HT-29 (cell line): ENCODE measurements at regions not wholly inside any gene's neighbourhood (a gene's known extent, or its start where the extent isn't known, plus 50 kb on each side); places are given as distances from the start of the nearest gene placed in this dataset.

ENCODE experiments used
- DNase-seq: peaks from one replicate; pipeline ENCODE4 v3.0.0-alpha.2; 2015; ENCODE audit warnings: low spot score

DNA sequence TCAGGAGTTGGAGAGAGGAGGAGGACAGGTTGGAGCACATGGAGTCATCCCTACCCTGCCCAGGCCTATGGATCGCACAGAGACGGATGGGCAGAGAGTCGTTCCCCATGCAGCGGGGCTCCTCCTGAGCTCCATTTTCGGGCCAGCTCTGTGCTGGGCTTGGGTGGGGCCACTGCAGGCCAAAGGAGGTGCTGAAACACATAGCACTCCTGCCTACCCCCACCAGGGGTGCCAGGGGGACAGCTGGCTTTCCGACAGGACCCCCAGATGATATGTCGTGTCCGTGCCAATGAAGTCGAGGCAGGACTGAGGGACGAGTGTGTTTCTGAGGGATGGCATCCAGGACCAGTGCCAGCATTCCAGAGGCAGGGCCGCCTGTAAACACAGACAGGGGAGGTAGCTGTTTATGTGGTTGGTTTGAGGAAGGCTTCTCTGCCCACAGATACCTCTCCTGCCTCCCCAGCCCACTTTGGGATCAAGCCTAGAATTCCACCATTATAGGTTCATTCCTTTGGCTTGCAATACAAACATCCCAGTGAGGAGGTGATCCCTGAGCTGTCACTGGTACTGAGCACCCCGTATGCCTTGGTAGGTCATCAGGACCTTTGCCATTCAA, 116.6 kb downstream of the GLI2 start:
- no peak for DNase-seq

DNA sequence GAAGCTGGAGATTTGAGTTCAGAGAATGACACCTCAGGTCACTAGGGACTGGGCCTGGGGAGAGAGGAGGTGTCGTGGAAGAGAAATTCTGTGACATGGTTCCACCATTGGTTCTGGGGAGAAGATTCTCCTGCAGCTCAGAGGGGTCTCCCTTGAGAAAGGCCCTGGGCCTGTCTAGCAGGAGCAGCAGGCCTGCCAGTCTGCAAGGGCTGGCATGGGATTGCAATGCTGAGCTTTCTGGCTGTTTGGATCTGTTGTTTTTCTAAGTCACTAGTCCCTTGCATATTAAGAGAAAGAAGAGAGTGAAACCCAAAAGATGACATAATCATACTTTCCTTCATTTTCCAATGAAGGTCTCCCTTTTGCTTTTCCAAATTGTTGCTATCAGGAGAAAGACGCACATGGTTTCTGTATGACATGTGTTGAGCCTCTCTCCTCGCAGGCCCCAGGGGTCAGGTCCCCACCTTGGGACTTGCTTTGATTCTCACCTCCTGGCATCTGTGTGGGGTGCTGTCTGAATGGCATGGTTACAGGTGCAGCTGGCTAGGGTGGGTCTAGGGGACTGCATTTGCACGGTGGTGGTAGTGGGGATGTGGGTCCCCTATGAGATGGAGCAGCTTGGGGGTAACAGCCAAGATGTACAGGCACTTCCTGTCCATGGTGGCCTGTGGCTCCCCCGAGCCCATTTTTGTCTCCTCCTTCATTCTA, 117.8 kb downstream of the GLI2 start:
- DNase-seq, result no peak

DNA sequence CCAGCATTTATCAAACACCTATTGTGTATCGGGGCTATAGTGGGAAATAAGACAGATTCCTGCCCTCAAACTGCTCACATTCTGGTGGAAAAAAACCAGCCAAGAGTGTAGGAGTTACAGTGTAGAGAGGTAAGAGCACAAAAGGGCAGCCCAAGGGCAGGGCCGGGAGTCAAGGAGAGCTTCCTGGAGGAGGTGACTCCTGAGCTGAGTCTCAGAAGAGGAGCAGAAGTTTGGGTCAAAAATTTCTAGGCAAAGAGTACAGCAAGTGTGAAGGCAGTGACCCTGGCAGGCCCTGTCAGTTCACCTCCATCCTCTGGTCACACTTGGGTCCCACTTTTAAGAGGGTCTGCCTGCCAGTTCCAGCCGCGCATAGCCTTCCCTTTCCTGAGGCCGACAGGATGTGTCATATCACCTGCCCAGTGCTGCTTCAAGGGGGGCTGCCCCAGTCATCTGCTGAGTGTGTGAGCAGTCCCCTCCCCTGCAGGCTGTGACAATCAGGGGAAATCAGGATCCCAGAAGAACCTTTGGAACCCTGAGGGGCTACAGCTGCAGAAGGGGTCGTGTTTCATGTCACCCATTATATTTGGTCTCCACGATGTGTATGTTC, 118.4 kb downstream of the GLI2 start:
- no peak for DNase-seq

DNA sequence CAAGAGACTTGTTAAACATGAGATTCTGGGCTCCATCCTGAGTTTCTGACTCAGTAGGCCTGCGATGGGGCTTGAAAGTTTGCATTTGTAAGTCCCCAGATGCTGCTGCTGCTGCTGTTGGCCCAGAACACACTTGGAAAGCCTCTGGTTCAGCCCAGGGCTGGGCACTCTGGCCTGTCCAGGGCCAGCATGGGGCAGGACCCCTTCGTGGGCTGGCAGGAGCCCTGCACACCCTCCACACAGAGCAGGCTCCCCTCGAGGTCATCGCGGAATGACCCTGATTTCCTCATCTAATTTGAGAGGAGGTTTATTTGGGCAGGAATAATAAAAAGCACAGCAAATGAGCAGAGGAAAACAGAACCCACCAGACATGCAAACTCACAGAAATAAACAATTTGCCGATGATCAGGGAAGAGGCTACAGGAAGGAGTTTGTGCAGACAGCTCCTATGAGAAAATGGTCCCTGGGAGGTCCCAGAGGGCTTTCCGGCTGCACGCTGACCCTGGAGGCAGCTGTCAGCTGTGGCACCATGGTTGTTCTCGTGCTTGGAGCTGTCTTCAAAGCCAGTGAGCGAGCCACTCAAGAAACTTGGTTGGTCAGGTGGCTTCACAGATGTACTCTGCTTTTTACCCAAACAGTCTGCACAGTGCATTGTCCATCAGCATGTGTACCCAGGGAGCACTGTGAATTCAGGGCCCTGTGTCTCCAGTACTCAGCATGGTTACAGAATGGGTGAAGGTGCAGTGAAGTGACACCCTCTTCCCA, 119.3 kb downstream of the GLI2 start:
- no peak for DNase-seq

DNA sequence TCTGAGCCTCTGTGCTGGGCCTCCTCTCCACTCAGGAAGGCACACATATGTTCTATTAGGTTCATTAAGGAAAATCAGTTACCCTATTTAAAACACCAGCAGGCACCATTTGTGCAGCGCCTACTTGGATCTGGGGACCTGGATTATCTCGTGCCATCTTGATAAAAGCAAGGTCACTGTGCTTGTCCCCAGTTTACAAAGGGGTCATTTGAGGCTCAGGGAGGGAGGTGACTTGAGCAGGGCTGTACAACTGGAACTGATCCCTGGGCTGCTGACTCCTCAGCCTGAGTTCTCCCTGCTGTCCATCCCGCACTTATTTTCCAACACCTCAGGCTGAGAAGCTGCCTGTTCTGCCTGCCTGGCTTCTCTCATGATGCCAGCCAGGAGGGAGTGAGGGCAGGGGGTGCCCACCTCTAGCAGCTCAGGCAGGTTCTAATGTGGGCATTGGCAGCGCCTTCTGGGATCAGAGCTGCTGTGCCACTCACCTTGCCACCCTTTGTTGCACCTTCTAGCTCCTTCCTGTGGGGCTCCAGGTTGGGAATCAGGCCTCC, 120.3 kb downstream of the GLI2 start:
- no peak for DNase-seq

DNA sequence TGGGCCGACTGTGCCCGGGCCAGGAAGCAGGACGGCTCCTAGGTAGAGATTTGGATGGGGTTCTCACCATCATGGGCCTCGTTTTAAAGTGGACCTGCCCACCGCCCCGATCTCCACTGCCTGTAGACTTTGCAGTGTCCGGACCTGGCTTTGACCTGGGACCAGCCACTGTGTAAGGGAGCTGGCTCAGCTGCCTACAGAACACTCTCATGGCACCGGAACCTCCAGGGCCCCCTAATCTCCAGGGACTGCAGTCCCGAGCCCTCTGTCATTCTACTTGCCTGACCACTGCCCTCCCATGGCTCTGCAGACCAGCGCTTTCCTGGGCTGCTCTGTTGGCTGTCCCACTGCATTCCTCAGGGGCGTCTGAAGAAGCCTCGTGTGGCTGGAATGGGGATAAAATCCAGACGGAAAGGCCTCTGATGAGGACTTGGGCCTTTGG, 120.8 kb downstream of the GLI2 start:
- peak; percentile 13 for DNase-seq

DNA sequence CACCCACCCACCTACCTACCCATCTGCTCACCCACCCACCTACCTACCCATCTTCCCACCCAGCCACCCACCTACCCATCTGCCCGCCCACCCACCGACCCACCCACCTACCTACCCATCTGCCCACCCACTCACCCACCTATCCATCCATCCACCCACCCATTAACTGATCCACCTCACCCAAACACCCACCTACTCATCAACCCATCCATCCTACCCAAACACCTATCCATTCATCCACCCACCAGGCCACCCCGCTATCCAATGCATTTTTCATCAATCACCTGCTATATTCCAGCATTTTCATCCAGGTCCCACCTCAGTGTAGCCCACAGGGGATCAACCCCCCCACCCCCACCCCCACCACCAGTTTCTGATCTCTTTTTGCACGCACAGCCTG, 121.8 kb downstream of the GLI2 start:
- no peak for DNase-seq

DNA sequence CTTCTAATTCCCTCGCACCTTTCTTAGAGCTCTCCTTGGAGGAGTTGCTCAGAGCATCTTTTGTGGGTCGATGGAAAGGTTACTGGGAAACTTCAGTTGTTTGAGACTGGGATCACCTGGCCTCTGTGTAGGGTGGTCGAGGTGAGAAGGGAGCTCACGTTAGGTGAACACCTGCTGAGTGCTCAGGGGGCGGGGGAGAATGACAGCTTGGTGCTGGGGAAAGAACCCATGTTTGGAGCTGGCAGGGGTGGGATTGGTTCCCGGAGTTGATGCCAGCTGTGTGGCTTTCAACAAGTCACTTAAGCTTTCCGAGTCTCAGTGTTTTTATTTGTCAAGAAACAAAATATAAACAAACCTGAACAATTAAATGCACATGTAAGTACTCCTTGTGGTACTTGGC, 122.3 kb downstream of the GLI2 start:
- no peak for DNase-seq

DNA sequence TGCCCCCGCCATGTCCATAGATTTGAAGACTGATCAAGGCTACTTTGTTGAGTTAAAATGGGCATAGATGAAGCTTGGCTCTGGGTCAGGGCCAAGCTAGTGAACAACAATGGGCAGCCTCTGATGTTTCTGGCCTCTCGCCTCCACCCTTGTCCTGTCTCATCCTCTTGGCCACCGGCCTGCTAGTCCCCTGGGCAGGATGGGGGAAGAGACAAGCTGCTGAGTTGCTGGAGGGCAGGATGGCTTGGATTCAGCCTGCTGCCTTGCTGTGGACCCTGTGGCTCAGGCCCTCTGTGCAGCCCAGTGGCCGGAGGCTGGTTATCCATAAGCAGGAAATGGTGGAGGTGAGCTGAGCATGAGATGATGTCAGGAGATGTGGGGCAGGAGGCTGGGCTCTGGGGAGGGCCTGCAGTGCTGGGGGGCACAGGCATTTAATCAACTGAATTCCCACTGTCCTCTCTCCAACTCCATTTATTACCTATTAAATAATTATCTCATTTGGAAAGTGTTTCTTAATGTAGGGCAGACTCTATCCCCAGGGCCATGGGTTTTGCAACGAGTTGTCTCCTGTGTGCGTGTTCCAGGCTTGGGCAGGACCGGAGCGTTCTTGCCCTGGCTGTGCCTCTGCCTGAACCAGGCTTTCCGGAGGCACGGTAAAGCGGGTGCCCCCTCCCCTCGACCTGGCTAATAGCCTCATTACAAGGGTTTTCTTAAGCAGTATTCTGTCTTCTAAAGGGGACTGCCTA, 122.9 kb downstream of the GLI2 start:
- DNase-seq, result no peak

DNA sequence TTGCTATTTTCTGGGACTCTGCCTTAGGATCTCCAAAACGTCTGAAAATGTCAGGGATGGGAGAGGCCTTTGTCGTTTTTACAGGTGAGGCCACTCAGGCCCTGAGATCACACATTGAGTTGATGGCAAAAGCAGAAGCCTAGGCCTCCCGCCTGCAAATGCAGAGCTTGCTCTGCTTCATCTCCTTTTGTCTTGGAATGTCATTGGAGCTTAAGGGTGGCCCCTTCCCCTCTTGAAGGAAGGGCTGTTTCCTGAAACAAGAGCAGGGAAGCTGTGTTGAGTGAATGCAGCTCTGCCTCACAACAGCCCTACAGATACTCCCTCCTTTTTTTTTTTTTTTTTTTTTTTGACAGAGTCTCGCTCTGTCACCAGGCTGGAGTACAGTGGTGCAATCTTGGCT, 123.5 kb downstream of the GLI2 start:
- no peak for DNase-seq

DNA sequence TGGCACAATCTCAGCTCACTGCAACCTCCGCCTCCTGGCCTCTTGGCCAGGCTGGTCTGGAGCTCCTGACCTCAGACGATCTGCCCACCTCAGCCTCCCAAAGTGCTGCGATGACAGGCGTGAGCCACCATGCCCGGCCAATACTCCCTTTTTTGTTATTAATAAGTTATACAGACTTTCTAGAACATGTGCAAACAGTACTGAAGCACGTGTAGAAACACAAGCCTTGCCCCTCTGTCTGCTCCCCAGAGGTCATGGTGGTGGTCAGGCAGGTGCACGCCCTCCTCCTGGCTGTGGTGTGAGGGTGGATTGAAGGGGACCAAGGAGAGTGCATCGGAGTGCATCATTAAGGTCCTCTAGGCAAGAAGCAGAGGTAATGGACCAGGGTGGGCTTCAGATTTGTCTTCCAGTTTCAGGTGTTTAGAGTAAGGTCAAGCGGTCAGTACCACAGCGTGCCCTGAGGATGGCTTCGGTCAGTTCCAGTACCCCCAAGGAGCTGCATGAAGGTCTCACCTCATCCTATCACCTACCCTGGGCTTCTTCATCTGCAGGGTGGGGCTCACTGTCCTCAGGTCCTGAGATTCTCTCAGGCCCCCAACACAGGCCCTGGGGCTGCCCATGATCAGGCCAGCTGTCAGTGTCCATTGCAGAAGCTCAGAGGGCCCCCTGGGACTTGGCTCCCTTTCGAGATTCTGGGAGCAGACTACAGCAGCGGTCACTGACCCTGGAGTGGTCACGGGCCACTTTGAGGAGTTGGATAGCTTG, 124.3 kb downstream of the GLI2 start:
- DNase-seq, result no peak

DNA sequence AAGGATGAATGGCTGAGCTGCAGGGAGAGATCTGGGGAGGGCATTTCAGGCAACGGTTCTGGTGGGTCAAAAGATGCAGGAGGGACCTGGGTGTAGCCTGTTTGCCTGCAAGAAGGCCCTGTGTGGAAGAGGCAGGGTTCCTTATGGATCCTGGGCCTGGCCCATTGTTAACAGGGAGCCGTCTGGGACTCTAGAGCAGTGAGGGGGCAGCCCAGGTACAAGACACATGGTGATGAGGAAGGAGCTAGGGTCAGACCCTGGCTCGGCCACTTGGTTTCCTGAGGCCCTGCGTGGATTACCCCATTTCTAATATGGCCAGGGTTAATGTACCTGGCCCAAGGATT, 124.9 kb downstream of the GLI2 start:
- DNase-seq, result no peak

DNA sequence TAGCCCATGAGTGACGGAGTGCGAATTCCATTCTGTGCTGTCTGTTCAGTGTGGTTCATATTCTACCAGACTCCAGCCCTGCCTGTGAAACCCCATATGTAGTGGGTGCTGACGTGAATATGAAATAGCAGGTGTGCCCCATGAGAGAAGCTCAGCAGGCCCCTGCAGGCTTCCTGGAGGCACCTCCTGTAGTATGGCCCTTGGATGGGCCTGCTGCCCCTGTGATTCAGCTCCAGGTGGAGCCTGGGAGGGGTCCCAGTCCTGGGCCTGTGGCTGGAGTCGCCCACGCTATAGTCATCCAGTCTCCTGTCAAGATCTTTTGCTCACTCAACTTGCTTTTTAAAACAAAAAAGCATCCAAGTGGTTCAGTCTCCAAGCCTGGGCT, 125.5 kb downstream of the GLI2 start:
- DNase-seq, result no peak

DNA sequence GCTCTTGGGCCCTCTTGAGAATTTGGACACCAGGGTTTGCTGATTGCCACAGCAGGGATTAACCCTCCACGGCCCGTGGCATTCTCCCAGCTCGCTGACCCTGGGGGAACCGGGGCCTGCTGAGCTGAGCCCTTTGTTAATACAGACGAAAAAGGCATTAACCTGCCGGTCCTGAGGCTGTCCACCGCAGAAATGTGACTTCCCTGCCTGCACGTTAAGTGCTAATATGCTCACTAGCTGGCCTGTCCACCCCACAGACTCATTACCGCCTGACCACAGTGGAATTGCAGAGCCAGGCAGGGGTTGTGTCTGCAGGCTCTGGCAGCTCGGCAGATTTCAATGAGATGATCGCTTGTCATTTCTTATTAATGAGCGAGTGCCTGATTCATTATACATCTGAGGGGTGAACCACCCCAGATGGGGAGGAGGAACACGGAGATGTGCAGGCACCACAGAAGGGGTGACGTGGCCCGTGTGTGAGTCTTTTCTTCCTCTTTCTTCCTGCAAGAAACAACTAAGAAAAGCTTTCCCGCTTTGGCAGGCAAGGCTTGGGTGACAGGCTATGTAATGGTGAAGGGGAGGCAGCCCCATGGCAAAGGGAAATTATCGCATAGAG, 126.0 kb downstream of the GLI2 start:
- DNase-seq, result no peak

DNA sequence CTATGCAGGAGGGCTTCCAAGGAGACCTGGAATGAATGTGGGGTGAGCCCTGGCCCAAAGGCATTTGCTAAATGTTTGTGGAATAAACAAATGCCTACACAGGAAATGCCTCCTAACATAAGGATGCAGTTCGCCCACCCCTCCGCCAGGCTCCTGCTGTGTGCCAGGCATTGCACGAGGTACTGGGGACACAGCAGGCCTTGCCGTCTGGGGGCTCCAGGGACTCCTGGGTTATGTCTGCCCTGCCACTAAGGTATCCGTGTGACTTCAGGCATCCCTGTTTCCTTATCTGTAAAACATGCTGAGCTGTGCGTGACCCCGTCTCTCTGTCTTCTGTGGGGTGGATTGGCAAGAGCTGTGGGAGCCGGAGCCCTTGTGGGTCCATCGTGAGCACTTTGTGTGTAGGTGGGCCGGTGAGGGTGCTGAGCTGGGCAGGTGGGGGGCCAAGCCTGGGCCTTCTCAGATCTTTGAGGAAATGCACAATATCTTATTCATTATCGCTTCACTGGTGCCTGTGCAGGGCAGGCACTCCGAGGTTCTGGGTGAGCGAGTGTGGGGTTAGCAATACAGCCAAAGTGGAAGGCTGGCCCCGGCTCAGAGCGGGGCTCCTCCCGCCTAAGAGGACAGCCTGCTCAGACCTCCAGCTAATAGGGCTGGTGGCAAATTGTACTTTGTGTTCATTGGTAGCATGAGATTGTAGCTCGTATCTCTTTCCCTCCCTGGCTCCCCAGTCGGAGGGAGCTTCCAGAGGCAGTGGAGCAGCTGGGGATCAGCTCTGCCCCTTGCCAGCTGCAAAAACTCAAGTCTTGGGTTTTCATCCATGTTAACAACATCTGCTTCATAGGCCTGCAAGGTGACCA, 126.8 kb downstream of the GLI2 start:
- DNase-seq, result no peak

DNA sequence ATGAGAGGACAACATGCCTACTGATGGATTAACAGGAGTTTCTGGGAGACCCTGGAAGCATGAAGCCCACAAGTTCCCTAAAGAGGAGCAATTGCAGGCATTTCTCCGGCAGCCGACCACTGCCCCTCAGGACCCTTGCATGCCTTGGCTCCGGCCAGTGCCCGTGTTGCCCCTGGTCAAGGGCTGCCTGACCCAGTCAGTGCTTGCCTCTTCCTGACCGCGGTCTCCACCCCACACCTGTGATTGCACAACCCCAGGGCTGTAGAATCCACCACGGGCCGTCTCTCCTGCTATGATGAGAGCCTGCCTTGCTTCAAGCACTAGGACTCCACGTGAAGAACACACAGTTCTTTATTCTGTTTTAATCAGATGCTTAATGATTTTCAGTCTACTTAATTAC, 127.5 kb downstream of the GLI2 start:
- DNase-seq, result peak; percentile 42

DNA sequence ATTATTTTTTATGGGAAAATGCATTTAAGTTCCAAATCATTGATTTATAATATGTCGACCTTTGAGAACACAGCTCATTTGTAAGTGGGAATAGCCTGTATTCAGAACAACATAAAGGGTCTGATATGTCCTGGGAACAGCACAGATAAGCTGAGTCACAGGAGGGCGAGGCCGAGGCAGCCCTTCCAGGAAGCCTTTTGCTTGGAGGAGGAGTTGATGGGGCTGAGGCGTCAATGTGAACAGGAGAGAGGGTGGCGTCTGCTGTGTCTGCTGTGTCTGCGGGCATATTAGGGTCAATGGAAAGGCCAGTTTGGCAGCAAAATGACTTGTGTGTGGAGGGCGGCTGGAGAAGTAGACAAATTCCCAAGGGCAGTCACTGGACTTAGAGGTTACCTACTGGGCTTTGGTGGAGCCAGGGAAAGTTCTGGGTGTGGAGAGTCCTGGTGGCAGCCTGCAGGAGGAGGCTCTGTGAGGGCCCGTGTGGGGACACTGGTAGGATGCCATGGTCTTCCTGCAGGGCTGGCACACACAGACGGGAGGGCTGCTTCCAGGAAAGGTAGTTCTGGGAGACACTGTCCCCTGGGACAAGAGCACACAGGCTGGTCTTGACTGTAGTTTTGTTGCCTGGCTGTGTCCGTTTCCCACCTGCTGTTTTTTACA, 128.1 kb downstream of the GLI2 start:
- peak; percentile 74 for DNase-seq

DNA sequence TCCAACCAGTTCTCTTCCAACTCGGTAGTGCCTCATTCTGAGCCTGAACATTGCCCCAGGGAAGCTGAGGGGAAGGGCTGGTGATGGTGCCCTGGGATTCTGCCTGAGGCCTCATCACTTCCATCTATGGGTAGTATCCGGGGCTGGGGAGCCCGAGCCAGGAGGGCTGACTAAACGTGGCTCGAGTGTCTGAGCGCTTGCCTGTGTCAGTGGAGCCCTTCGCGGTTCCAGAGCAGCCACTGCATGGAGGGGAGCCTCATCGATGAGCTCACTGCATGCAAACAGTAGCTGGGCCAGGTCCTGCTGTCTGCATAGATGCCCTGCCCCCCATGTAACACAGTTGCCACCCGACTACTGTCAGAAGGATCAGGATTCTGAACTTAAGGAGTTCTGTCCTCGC, 129.3 kb downstream of the GLI2 start:
- no peak for DNase-seq

DNA sequence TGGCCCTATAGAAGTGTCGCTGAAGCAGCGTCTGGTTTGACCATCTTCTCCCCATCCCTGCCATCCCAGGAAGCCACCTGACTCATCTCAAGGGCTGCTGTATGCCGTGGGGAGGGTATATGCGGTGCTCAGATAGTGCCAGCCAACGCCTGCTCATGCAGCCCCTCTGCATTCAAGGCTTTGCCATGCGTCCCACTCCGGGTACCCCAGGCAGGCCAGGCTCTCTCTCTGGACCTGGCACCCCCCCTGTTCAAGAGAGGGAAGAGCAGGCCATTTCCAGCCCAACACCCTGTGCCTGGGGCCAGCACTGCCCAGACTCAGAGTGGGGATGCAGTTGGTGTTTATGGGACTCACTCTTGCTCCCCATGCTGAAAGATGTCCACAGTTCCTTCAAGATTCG, 130.0 kb downstream of the GLI2 start:
- DNase-seq, result no peak
